HCT116 (cell line): ENCODE measurements at regions not wholly inside any gene's neighbourhood (a gene's known extent, or its start where the extent isn't known, plus 50 kb on each side); places are given as distances from the start of the nearest gene placed in this dataset.

Source experiments
- ATAC-seq: fragments of 200-7000 bp; cut with Tn5 transposase; 2 replicates; pipeline ENCODE4 v1.9.1; 2020; ENCODE audit warnings: mild to moderate bottlenecking, moderate library complexity
- BruUV-seq: library from RNA; stranded (reverse); fragments of 400-500 nt; replicated peaks from 2 replicates; lab custom pipeline; 2021; lab: Mats Ljungman, UMichigan
- CTCF ChIA-PET: fragments of 300-600 bp; sonication (Branson Sonifier 250); formaldehyde crosslinking; loops from one replicate; lab custom pipeline; 2021; ENCODE audit warnings: antibody characterized with exemption; lab: Charles Lee
- POLR2A ChIA-PET: fragments of 300-600, 350-600 bp; sonication (Branson Sonifier 250); formaldehyde crosslinking; loops from one replicate; lab custom pipeline; 2021; ENCODE audit warnings: antibody characterized with exemption; lab: Charles Lee
- RAD21 ChIA-PET, 2 experiments: fragments of 300-600 bp; sonication (Branson Sonifier 250); formaldehyde crosslinking; loops; one replicate each; lab custom pipeline; 2023; ENCODE audit warnings: low total read pairs in 2 of 2; ENCODE audit not compliant: uncharacterized antibody in 2 of 2, unreplicated experiment in 2 of 2, low non-redundant PET in 1 of 2; lab: Charles Lee
- DNase-seq: peaks from one replicate; pipeline ENCODE4 v3.0.0-alpha.2; 2010; ENCODE audit warnings: low read depth, low spot score
- H2AFZ ChIP-seq: fragments of 200-600 bp; shearing (Covaris generic), sonication (generic); 2 replicates; pipeline ENCODE4 v1.6.1; 2017; ENCODE audit warnings: low read depth, mixed run types, mixed read lengths, antibody characterized with exemption, low read length; ENCODE audit not compliant: poor library complexity, severe bottlenecking
- H3K27ac ChIP-seq: 2 replicates; pipeline ENCODE4 v1.5.1; 2012; ENCODE audit warnings: low read depth, low read length
- H3K27me3 ChIP-seq: fragments of 200-600 bp; sonication (generic); 2 replicates; pipeline ENCODE4 v1.6.1; 2016; ENCODE audit warnings: mixed run types, low read length, mixed read lengths; ENCODE audit not compliant: insufficient read depth
- H3K36me3 ChIP-seq, 2 experiments: fragments of 200-500 bp in 1 of 2; fragments of 200-600 bp in 1 of 2; sonication (Bioruptor generic) in 1 of 2; sonication (generic) in 1 of 2; 2 replicates each; pipeline versions ENCODE4 v1.5.1 to v1.6.1; 2014 to 2016; ENCODE audit warnings: low read length in 2 of 2, inconsistent platforms in 1 of 2, mixed read lengths in 1 of 2, mixed run types in 1 of 2; ENCODE audit not compliant: insufficient read depth in 2 of 2, control insufficient read depth in 1 of 2
- H3K4me1 ChIP-seq, 2 experiments: fragments of 200-600 bp in 1 of 2; sonication (generic) in 1 of 2; 2 replicates each; pipeline versions ENCODE4 v1.5.1 to v1.6.1; 2012 to 2017; ENCODE audit warnings: low read length in 2 of 2, inconsistent platforms in 1 of 2, mild to moderate bottlenecking in 1 of 2, mixed read lengths in 1 of 2, mixed run types in 1 of 2, moderate library complexity in 1 of 2; ENCODE audit not compliant: insufficient read depth in 2 of 2, control insufficient read depth in 1 of 2
- H3K4me2 ChIP-seq: fragments of 200-600 bp; sonication (generic); 2 replicates; pipeline ENCODE4 v1.6.1; 2017; ENCODE audit warnings: mixed run types, low read length, mixed read lengths
- H3K4me3 ChIP-seq, 2 experiments: fragments of 200-600 bp in 1 of 2; sonication (generic) in 1 of 2; replicated peaks in 1 of 2; 2 replicates each; pipeline ENCODE4 v1.5.1; 2011 to 2016; ENCODE audit warnings: low read length in 2 of 2, control low read depth in 1 of 2, low read depth in 1 of 2, mild to moderate bottlenecking in 1 of 2, mixed read lengths in 1 of 2, mixed run types in 1 of 2
- H3K79me2 ChIP-seq: fragments of 200-600 bp; sonication (generic); 2 replicates; pipeline ENCODE4 v1.6.1; 2017; ENCODE audit warnings: mild to moderate bottlenecking, mixed run types, low read length, moderate library complexity, mixed read lengths; ENCODE audit not compliant: insufficient read depth
- H3K9ac ChIP-seq: fragments of 200-600 bp; sonication (generic); 2 replicates; pipeline ENCODE4 v1.6.1; 2016; ENCODE audit warnings: low read length, mixed read lengths
- H3K9me2 ChIP-seq: fragments of 200-600 bp; sonication (generic), shearing (Covaris generic); 2 replicates; pipeline ENCODE4 v1.6.1; 2017; ENCODE audit warnings: mixed run types, mild to moderate bottlenecking, moderate library complexity; ENCODE audit not compliant: insufficient read depth
- H3K9me3 ChIP-seq, 2 experiments: fragments of 200-500 bp in 1 of 2; fragments of 200-600 bp in 1 of 2; sonication (Bioruptor generic) in 1 of 2; sonication (generic) in 1 of 2; 2 replicates each; pipeline ENCODE4 v1.6.1; 2014 to 2017; ENCODE audit warnings: low read length in 2 of 2, mixed read lengths in 2 of 2, inconsistent platforms in 1 of 2, low read depth in 1 of 2, mild to moderate bottlenecking in 1 of 2, mixed run types in 1 of 2, moderate library complexity in 1 of 2; ENCODE audit not compliant: control insufficient read depth in 1 of 2, insufficient read depth in 1 of 2
- H4K20me1 ChIP-seq: fragments of 200-600 bp; sonication (generic), shearing (Covaris generic); 2 replicates; pipeline ENCODE4 v1.6.1; 2017; ENCODE audit warnings: mixed run types, mild to moderate bottlenecking, moderate library complexity; ENCODE audit not compliant: insufficient read depth
- ATF3 ChIP-seq: IDR thresholded peaks from 2 replicates; pipeline ENCODE4 v1.6.1; 2012
- CBX3 ChIP-seq: IDR thresholded peaks from 2 replicates; pipeline ENCODE4 v1.6.1; 2012; ENCODE audit warnings: low read depth
- CEBPB ChIP-seq: IDR thresholded peaks from 2 replicates; pipeline ENCODE4 v1.6.1; 2012; ENCODE audit warnings: low read depth
- EZH2phosphoT487 ChIP-seq: fragments of 200-600 bp; IDR thresholded peaks from 2 replicates; pipeline ENCODE4 v1.6.1; 2018; ENCODE audit warnings: antibody characterized with exemption, borderline replicate concordance
- FOSL1 ChIP-seq: IDR thresholded peaks from 2 replicates; pipeline ENCODE4 v1.6.1; 2012; ENCODE audit warnings: low read depth
- JUND ChIP-seq: IDR thresholded peaks from 2 replicates; pipeline ENCODE4 v1.6.1; 2012
- POLR2A ChIP-seq: IDR thresholded peaks from 2 replicates; pipeline ENCODE4 v1.7.0; 2011; ENCODE audit warnings: borderline replicate concordance; ENCODE audit not compliant: insufficient read depth, insufficient read length; ENCODE audit errors: extremely low read depth
- POLR2AphosphoS5 ChIP-seq: IDR thresholded peaks from 2 replicates; pipeline ENCODE4 v1.6.1; 2011; ENCODE audit warnings: mild to moderate bottlenecking, low read depth, low read length, moderate library complexity
- REST ChIP-seq: IDR thresholded peaks from 2 replicates; pipeline ENCODE4 v1.6.1; 2012; ENCODE audit warnings: low read depth
- SRF ChIP-seq: IDR thresholded peaks from 2 replicates; pipeline ENCODE4 v1.6.1; 2012; ENCODE audit warnings: low read depth
- TCF7L2 ChIP-seq: IDR thresholded peaks from 2 replicates; pipeline ENCODE4 v1.7.0; 2011; ENCODE audit warnings: borderline replicate concordance, inconsistent platforms; ENCODE audit not compliant: insufficient read depth, insufficient read length; ENCODE audit errors: extremely low read depth
- YY1 ChIP-seq: IDR thresholded peaks from 2 replicates; pipeline ENCODE4 v1.6.1; 2011; ENCODE audit warnings: low read length, low read depth, moderate library complexity, mild to moderate bottlenecking; ENCODE audit not compliant: insufficient replicate concordance; ENCODE audit errors: extremely low read depth
- ZNF274 ChIP-seq: fragments of 200-500 bp; sonication (Bioruptor generic); IDR thresholded peaks from 2 replicates; pipeline ENCODE4 v1.6.1; 2014; ENCODE audit warnings: mild to moderate bottlenecking, low read depth, low read length, inconsistent platforms
- intact Hi-C: fragments of 100-400 bp; cut with micrococcal nuclease; formaldehyde crosslinking; loops from 2 replicates; pipeline ENCODE4 v1.10.0; 2022

GRCh38 chr16:62462971-62463370 is 426.7 kb upstream of the CDH8 start:
- no peak overlapping the region for H3K27ac ChIP-seq
- RAD21 ChIA-PET = no interaction called here
- H3K4me3 ChIP-seq = no peak overlapping the region
- H3K9ac ChIP-seq = no peak overlapping the region
- no peak overlapping the region for H2AFZ ChIP-seq
- no peaks in the 10 kb centered on the region for H3K27me3 ChIP-seq
- no peaks in the 10 kb centered on the region for H3K9me2 ChIP-seq
- CTCF ChIA-PET = no interaction called here
- H3K36me3 ChIP-seq = no peaks in the 10 kb centered on the region
- no peaks in the 10 kb centered on the region for H3K4me1 ChIP-seq
- no peak for DNase-seq
- POLR2A ChIA-PET = no interaction called here
- H3K9me3 ChIP-seq = peaks cover 6 to 13% of the 10 kb centered on the region in 2 experiments; a peak in 2 of 4 replicates
- BruUV-seq = no TSS peak
- H3K4me2 ChIP-seq = no peak overlapping the region
- H4K20me1 ChIP-seq = no peaks in the 10 kb centered on the region
- no peaks in the 10 kb centered on the region for H3K79me2 ChIP-seq
- TF ChIP-seq REST = no peak
- TF ChIP-seq CEBPB = no peak
- no peak for TF ChIP-seq CBX3
- no peak for TF ChIP-seq POLR2AphosphoS5
- no peak for TF ChIP-seq JUND
- no peak for TF ChIP-seq ZNF274
- TF ChIP-seq TCF7L2 = no peak
- no peak for TF ChIP-seq FOSL1
- TF ChIP-seq YY1 = no peak
- no peak for TF ChIP-seq EZH2phosphoT487
- no peak for TF ChIP-seq SRF
- TF ChIP-seq ATF3 = no peak
- TF ChIP-seq POLR2A = no peak
- no peak for ATAC-seq
- intact Hi-C loops = no loop called here
